ENCODE measurements at regions not wholly inside any gene's neighbourhood (a gene's known extent, or its start where the extent isn't known, plus 50 kb on each side); places are given as distances from the start of the nearest gene placed in this dataset.

DNA sequence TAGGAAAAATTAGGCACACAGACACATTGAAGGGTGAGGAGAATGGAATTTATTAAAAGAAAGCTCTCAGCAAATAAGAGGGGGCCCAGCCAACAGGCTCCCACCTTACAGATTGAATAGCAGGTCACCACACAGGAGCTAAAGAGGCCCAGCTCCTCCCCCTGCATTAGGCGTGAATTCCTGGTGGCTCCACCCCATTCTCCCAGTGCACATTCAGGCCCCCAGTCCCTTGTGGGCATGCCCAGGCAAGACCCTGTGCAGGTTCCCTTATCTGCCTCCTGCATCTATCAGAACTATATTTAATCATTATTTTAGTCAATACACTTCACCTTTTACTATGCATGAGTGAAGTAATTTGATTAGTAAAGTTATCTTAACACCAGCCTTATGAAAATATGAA lies 856.3 kb upstream of the NDST4 start:
- peaks cover 2% of the 10 kb centered on the region; the same call in 1 of the 2 replicates for H3K9me3 ChIP-seq (ENCODE audit: control insufficient read depth, insufficient read depth, low read length)
- H3K9me1 ChIP-seq (ENCODE audit: insufficient read depth, low read length): no peaks in the 10 kb centered on the region
- in situ Hi-C loops (cut with MboI; ENCODE audit: low sequenced_read_pairs): no loop called here
- no peak overlapping the region for H2AFZ ChIP-seq (replicated peaks; ENCODE audit: low read length, poor library complexity)
- H2BK120ac ChIP-seq (ENCODE audit: low read depth, low read length): no peak overlapping the region
- H3K36me3 ChIP-seq (ENCODE audit: control insufficient read depth, insufficient read depth, low read length): no peaks in the 10 kb centered on the region
- no TSS peak for BruUV-seq (replicated peaks)
- DNase-seq: no peak
- no peaks in the 10 kb centered on the region for H3K27me3 ChIP-seq (ENCODE audit: control insufficient read depth, insufficient read depth, low read length)
- H2AK9ac ChIP-seq (replicated peaks; ENCODE audit: low read depth, low read length, poor library complexity): no peak overlapping the region
- no peak overlapping the region for H3K4me2 ChIP-seq (ENCODE audit: low read depth, low read length)
- no peak overlapping the region for H3K4me3 ChIP-seq (ENCODE audit: insufficient read depth, low read depth, low read length)
- no peak overlapping the region for H3K18ac ChIP-seq (ENCODE audit: low read depth, low read length)
- no peak overlapping the region for H3K4ac ChIP-seq (ENCODE audit: low read depth, low read length)
- no peak overlapping the region for H4K5ac ChIP-seq (ENCODE audit: low read depth, low read length)
- no peaks in the 10 kb centered on the region for H4K20me1 ChIP-seq (ENCODE audit: insufficient read depth, low read length)
- no peak overlapping the region for H2BK20ac ChIP-seq (ENCODE audit: low read depth, low read length)
- H2BK5ac ChIP-seq (ENCODE audit: low read depth, low read length, poor library complexity, severe bottlenecking): no peak overlapping the region
- H4K91ac ChIP-seq (ENCODE audit: insufficient read depth, low read depth, low read length): no peak overlapping the region
- no peak overlapping the region for H3K14ac ChIP-seq (replicated peaks; ENCODE audit: low read depth, low read length)
- H3K4me1 ChIP-seq (ENCODE audit: control insufficient read depth, insufficient read depth, low read length): no peaks in the 10 kb centered on the region
- H2AK5ac ChIP-seq (ENCODE audit: low read depth, low read length): no peak overlapping the region
- H3K79me1 ChIP-seq (ENCODE audit: low read depth in 1 of 2, low read length in 2 of 2): no peaks in the 10 kb centered on the region
- no peak overlapping the region for H3K27ac ChIP-seq (ENCODE audit: insufficient read depth, low read length)
- ATAC-seq (ENCODE audit: low read depth): no peak
- no peak overlapping the region for H4K8ac ChIP-seq (ENCODE audit: low read depth in 2 of 2, low read length in 2 of 2)
- ChIA-PET CTCF (no interaction called here), POLR2A (ENCODE audit: unreplicated experiment) (no interaction called here)
- H3K9ac ChIP-seq (ENCODE audit: low read depth, low read length): no peak overlapping the region
- TF ChIP-seq POLR2A (IDR thresholded peaks at IDR 0.05; ENCODE audit: low read depth, low read length) (no peak), NFE2L2 (IDR thresholded peaks at IDR 0.05; ENCODE audit: low read depth, low read length) (no peak), MAFK (IDR thresholded peaks at IDR 0.05; ENCODE audit: low read depth, low read length) (no peak), CEBPB (IDR thresholded peaks at IDR 0.05; ENCODE audit: low read depth, low read length) (no peak), CHD1 (IDR thresholded peaks at IDR 0.05; ENCODE audit: low read depth, low read length) (no peak), RCOR1 (IDR thresholded peaks at IDR 0.05; ENCODE audit: insufficient replicate concordance, low read length) (no peak), FOS (IDR thresholded peaks at IDR 0.05; ENCODE audit: low read depth, low read length) (no peak), MAZ (IDR thresholded peaks at IDR 0.05; ENCODE audit: borderline replicate concordance, low read depth, low read length) (no peak)
- TF ChIP-seq, protein P1, sequence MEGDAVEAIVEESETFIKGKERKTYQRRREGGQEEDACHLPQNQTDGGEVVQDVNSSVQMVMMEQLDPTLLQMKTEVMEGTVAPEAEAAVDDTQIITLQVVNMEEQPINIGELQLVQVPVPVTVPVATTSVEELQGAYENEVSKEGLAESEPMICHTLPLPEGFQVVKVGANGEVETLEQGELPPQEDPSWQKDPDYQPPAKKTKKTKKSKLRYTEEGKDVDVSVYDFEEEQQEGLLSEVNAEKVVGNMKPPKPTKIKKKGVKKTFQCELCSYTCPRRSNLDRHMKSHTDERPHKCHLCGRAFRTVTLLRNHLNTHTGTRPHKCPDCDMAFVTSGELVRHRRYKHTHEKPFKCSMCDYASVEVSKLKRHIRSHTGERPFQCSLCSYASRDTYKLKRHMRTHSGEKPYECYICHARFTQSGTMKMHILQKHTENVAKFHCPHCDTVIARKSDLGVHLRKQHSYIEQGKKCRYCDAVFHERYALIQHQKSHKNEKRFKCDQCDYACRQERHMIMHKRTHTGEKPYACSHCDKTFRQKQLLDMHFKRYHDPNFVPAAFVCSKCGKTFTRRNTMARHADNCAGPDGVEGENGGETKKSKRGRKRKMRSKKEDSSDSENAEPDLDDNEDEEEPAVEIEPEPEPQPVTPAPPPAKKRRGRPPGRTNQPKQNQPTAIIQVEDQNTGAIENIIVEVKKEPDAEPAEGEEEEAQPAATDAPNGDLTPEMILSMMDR (conservative IDR thresholded peaks at IDR 0.05; ENCODE audit: low read depth, low read length): no peak
- TF ChIP-seq, protein P2, sequence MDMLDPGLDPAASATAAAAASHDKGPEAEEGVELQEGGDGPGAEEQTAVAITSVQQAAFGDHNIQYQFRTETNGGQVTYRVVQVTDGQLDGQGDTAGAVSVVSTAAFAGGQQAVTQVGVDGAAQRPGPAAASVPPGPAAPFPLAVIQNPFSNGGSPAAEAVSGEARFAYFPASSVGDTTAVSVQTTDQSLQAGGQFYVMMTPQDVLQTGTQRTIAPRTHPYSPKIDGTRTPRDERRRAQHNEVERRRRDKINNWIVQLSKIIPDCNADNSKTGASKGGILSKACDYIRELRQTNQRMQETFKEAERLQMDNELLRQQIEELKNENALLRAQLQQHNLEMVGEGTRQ (IDR thresholded peaks at IDR 0.05; ENCODE audit: low read depth, low read length): no peak
- TF ChIP-seq, protein P3, sequence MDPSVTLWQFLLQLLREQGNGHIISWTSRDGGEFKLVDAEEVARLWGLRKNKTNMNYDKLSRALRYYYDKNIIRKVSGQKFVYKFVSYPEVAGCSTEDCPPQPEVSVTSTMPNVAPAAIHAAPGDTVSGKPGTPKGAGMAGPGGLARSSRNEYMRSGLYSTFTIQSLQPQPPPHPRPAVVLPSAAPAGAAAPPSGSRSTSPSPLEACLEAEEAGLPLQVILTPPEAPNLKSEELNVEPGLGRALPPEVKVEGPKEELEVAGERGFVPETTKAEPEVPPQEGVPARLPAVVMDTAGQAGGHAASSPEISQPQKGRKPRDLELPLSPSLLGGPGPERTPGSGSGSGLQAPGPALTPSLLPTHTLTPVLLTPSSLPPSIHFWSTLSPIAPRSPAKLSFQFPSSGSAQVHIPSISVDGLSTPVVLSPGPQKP (IDR thresholded peaks at IDR 0.05; ENCODE audit: borderline replicate concordance, low read depth, low read length): no peak
- no CpG with 5 or more reads among the region's 1 CpG for WGBS, 2 experiments (ENCODE audit: extremely low coverage in 2 of 2, insufficient read length in 1 of 2)
- H3K23ac ChIP-seq (ENCODE audit: low read depth, low read length): no peak overlapping the region
- intact Hi-C loops (cut with micrococcal nuclease): no loop called here
- dilution Hi-C loops (cut with HindIII; ENCODE audit: low sequenced_read_pairs, unreplicated experiment): no loop called here
- no peak overlapping the region for H2BK15ac ChIP-seq (ENCODE audit: low read depth, low read length)
- no peak overlapping the region for H3K56ac ChIP-seq (ENCODE audit: extremely low read depth, insufficient read depth, low read length)

All from IMR-90 (cell line).